Caco-2 (cell line): ENCODE measurements at regions not wholly inside any gene's neighbourhood (a gene's known extent, or its start where the extent isn't known, plus 50 kb on each side); places are given as distances from the start of the nearest gene placed in this dataset.

Source experiments
- BruUV-seq: library from RNA; stranded (reverse); fragments of 400-500 nt; replicated peaks from 2 replicates; lab custom pipeline; 2021; lab: Mats Ljungman, UMichigan
- CTCF ChIA-PET: fragments of 300-600 bp; sonication (Branson Sonifier 250); formaldehyde crosslinking; loops from one replicate; lab custom pipeline; 2022; ENCODE audit warnings: antibody characterized with exemption; lab: Charles Lee
- POLR2A ChIA-PET: fragments of 300-600 bp; sonication (Branson Sonifier 250); formaldehyde crosslinking; loops from one replicate; lab custom pipeline; 2022; ENCODE audit warnings: antibody characterized with exemption; lab: Charles Lee
- DNase-seq, 2 experiments: peaks; one replicate each; pipeline versions ENCODE4 v3.0.0 to v3.0.0-alpha.2; 2020 to 2022
- H3K27me3 ChIP-seq: replicated peaks from 2 replicates; pipeline ENCODE4 v1.6.0; 2011; ENCODE audit warnings: low read length; ENCODE audit not compliant: control insufficient read depth, insufficient read depth
- H3K36me3 ChIP-seq: 2 replicates; pipeline ENCODE4 v1.5.1; 2011; ENCODE audit warnings: low read length; ENCODE audit not compliant: control insufficient read depth, insufficient read depth
- H3K4me1 ChIP-seq: fragments of 250-450 bp; sonication (Bioruptor Pico); 2 replicates; pipeline ENCODE4 v1.5.1; 2020; ENCODE audit warnings: mild to moderate bottlenecking
- H3K4me3 ChIP-seq: 2 replicates; pipeline ENCODE4 v1.5.1; 2011; ENCODE audit warnings: low read depth, mild to moderate bottlenecking, control low read depth, low read length
- H3K9me3 ChIP-seq: fragments of 250-450 bp; sonication (Bioruptor Pico); 2 replicates; pipeline ENCODE4 v1.5.1; 2020; ENCODE audit warnings: mild to moderate bottlenecking, moderate library complexity
- H3K27ac Mint-ChIP-seq: one replicate; pipeline ENCODE4 v1.8.0; 2022; ENCODE audit warnings: mixed read lengths; ENCODE audit not compliant: unreplicated experiment
- H3K27me3 Mint-ChIP-seq: one replicate; pipeline ENCODE4 v1.8.0; 2022; ENCODE audit warnings: mixed read lengths; ENCODE audit not compliant: insufficient read depth, unreplicated experiment
- H3K36me3 Mint-ChIP-seq: one replicate; pipeline ENCODE4 v1.8.0; 2022; ENCODE audit warnings: mild to moderate bottlenecking, mixed read lengths; ENCODE audit not compliant: insufficient read depth, unreplicated experiment
- H3K4me1 Mint-ChIP-seq: one replicate; pipeline ENCODE4 v1.8.0; 2022; ENCODE audit warnings: low read depth, mixed read lengths; ENCODE audit not compliant: unreplicated experiment
- H3K4me3 Mint-ChIP-seq: one replicate; pipeline ENCODE4 v1.8.0; 2022; ENCODE audit warnings: mild to moderate bottlenecking, moderate library complexity, mixed read lengths; ENCODE audit not compliant: unreplicated experiment
- H3K9me3 Mint-ChIP-seq: one replicate; pipeline ENCODE4 v1.8.0; 2022; ENCODE audit warnings: mixed read lengths; ENCODE audit not compliant: unreplicated experiment
- CTCF ChIP-seq, 2 experiments: fragments of 200-600 bp in 1 of 2; IDR thresholded peaks; 1 replicate in 1 of 2; 2 replicates in 1 of 2; pipeline versions ENCODE4 v1.5.1 to v1.8.0; 2011 to 2022; ENCODE audit warnings: antibody characterized with exemption in 1 of 2, control low read depth in 1 of 2, inconsistent platforms in 1 of 2, low read depth in 1 of 2, low read length in 1 of 2, mild to moderate bottlenecking in 1 of 2, moderate library complexity in 1 of 2; ENCODE audit not compliant: insufficient read depth in 1 of 2, severe bottlenecking in 1 of 2, unreplicated experiment in 1 of 2
- intact Hi-C: fragments of 100-400 bp; cut with micrococcal nuclease; formaldehyde crosslinking; loops from one replicate; pipeline ENCODE4 v1.10.0; 2022; ENCODE audit not compliant: unreplicated experiment

- H3K9me3 Mint-ChIP-seq, result peaks cover 15% of the 10 kb centered on the region
- no peaks in the 10 kb centered on the region for H3K36me3 Mint-ChIP-seq
- no TSS peak for BruUV-seq
- no peak overlapping the region for H3K4me3 Mint-ChIP-seq
- no peaks in the 10 kb centered on the region for H3K36me3 ChIP-seq
- DNase-seq, result no peak
- no peak overlapping the region for H3K4me3 ChIP-seq
- no peaks in the 10 kb centered on the region for H3K27me3 Mint-ChIP-seq
- H3K27ac Mint-ChIP-seq, result peak overlapping the region; percentile 75
- no peaks in the 10 kb centered on the region for H3K9me3 ChIP-seq
- peaks cover 23% of the 10 kb centered on the region for H3K4me1 Mint-ChIP-seq
- intact Hi-C loops, result no loop called here
- H3K27me3 ChIP-seq, result no peaks in the 10 kb centered on the region; the same call in 1 of the 2 replicates
- no peak for TF ChIP-seq CTCF (IDR thresholded peaks at IDR 0.05; ENCODE audit: insufficient read depth in 1 of 2, low read depth in 1 of 2, low read length in 1 of 2, severe bottlenecking in 1 of 2, unreplicated experiment in 1 of 2)
- ChIA-PET POLR2A (no interaction called here), CTCF (no interaction called here)
- peaks cover 20% of the 10 kb centered on the region for H3K4me1 ChIP-seq
Observed at GRCh38 chr4:38223782-38224236, 263.6 kb downstream of the PTTG2 start.

GRCh38 chr4:38224850-38225249 lies 264.7 kb downstream of the PTTG2 start:
- intact Hi-C loops, result no loop called here
- ChIA-PET CTCF (no interaction called here), POLR2A (no interaction called here)
- Histone ChIP-seq H3K36me3 (no peaks in the 10 kb centered on the region), H3K27me3 (no peaks in the 10 kb centered on the region; the same call in 1 of the 2 replicates), H3K9me3 (no peaks in the 10 kb centered on the region), H3K4me1 (peaks cover 25% of the 10 kb centered on the region), H3K4me3 (no peak overlapping the region)
- no TSS peak for BruUV-seq
- Mint-ChIP-seq H3K36me3 (no peaks in the 10 kb centered on the region), H3K27me3 (no peaks in the 10 kb centered on the region), H3K9me3 (peaks cover 15% of the 10 kb centered on the region), H3K4me1 (peaks cover 24% of the 10 kb centered on the region), H3K4me3 (no peak overlapping the region), H3K27ac (peak overlapping the region; percentile 75)
- no peak for DNase-seq
- TF ChIP-seq CTCF (IDR thresholded peaks at IDR 0.05; ENCODE audit: insufficient read depth in 1 of 2, low read depth in 1 of 2, low read length in 1 of 2, severe bottlenecking in 1 of 2, unreplicated experiment in 1 of 2), result no peak

GRCh38 chr4:38226170-38226569 lies 266.0 kb downstream of the PTTG2 start:
- no peak overlapping the region for H3K4me3 Mint-ChIP-seq
- no peak overlapping the region for H3K27ac Mint-ChIP-seq
- no peak overlapping the region for H3K4me3 ChIP-seq
- H3K27me3 ChIP-seq, result no peaks in the 10 kb centered on the region; the same call in 1 of the 2 replicates
- peaks cover 37% of the 10 kb centered on the region for H3K4me1 ChIP-seq
- intact Hi-C loops, result no loop called here
- ChIA-PET CTCF (no interaction called here), POLR2A (no interaction called here)
- DNase-seq, result no peak
- H3K36me3 ChIP-seq, result no peaks in the 10 kb centered on the region
- no peaks in the 10 kb centered on the region for H3K9me3 ChIP-seq
- peaks cover 15% of the 10 kb centered on the region for H3K9me3 Mint-ChIP-seq
- no peaks in the 10 kb centered on the region for H3K27me3 Mint-ChIP-seq
- no TSS peak for BruUV-seq
- TF ChIP-seq CTCF (IDR thresholded peaks at IDR 0.05; ENCODE audit: insufficient read depth in 1 of 2, low read depth in 1 of 2, low read length in 1 of 2, severe bottlenecking in 1 of 2, unreplicated experiment in 1 of 2), result no peak
- H3K4me1 Mint-ChIP-seq, result peaks cover 36% of the 10 kb centered on the region
- no peaks in the 10 kb centered on the region for H3K36me3 Mint-ChIP-seq
